ENCODE measurements at regions not wholly inside any gene's neighbourhood (a gene's known extent, or its start where the extent isn't known, plus 50 kb on each side); places are given as distances from the start of the nearest gene placed in this dataset.

DNA sequence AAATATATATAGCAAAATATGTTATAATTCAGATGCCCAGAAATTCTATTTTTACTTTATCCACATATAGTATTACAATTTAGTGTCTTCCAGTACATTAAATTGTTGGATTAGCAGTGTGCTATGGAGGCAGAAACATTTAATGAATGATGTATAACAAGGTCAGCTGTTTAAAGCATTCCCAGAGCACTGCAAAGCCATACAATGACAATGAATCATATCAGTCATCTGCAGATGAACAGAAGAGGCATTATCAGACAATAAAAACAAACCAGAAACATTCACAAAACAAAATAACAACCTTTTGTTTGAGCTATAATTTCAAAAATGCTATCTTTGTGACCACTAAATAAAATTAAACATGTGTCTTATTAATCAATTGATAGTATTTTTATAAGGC, 524.2 kb downstream of the FAT4 start:
- Histone ChIP-seq H3K4me3 (ENCODE audit: low read depth, low read length) (no peak overlapping the region), H3K27ac (no peak overlapping the region), H3K27me3 (ENCODE audit: insufficient read depth, low read depth, severe bottlenecking) (no peaks in the 10 kb centered on the region), H3K9me3 (ENCODE audit: severe bottlenecking) (no peaks in the 10 kb centered on the region), H3K36me3 (no peaks in the 10 kb centered on the region)
- TF ChIP-seq, protein P1, sequence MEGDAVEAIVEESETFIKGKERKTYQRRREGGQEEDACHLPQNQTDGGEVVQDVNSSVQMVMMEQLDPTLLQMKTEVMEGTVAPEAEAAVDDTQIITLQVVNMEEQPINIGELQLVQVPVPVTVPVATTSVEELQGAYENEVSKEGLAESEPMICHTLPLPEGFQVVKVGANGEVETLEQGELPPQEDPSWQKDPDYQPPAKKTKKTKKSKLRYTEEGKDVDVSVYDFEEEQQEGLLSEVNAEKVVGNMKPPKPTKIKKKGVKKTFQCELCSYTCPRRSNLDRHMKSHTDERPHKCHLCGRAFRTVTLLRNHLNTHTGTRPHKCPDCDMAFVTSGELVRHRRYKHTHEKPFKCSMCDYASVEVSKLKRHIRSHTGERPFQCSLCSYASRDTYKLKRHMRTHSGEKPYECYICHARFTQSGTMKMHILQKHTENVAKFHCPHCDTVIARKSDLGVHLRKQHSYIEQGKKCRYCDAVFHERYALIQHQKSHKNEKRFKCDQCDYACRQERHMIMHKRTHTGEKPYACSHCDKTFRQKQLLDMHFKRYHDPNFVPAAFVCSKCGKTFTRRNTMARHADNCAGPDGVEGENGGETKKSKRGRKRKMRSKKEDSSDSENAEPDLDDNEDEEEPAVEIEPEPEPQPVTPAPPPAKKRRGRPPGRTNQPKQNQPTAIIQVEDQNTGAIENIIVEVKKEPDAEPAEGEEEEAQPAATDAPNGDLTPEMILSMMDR (IDR thresholded peaks at IDR 0.05; ENCODE audit: low read depth, low read length): no peak
- no peak for DNase-seq

DNA sequence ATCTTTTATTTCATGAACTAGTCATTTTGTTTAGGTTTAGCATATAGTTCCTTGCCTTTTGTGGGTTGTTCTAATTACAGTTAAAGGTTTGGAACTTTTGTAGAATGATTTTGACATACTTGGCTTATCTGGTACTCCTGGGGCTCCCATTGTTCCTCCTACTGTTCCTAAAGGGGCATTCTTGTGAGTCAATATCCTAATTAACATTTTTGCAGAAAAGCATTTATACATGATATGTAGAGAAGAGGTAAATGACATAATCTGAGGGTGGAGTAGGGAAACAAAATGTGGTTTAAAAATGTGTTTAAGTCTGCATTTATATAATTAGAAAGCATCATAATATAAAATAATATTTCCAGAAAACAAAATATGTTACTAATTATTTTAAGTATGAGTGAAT, 529.2 kb downstream of the FAT4 start:
- no peak overlapping the region for H3K4me3 ChIP-seq (ENCODE audit: low read depth, low read length)
- no peaks in the 10 kb centered on the region for H3K36me3 ChIP-seq
- no peak for DNase-seq
- H3K27me3 ChIP-seq (ENCODE audit: insufficient read depth, low read depth, severe bottlenecking): no peaks in the 10 kb centered on the region
- TF ChIP-seq, protein P1 (IDR thresholded peaks at IDR 0.05; ENCODE audit: low read depth, low read length): no peak
- H3K27ac ChIP-seq: no peak overlapping the region
- H3K9me3 ChIP-seq (ENCODE audit: severe bottlenecking): no peaks in the 10 kb centered on the region

DNA sequence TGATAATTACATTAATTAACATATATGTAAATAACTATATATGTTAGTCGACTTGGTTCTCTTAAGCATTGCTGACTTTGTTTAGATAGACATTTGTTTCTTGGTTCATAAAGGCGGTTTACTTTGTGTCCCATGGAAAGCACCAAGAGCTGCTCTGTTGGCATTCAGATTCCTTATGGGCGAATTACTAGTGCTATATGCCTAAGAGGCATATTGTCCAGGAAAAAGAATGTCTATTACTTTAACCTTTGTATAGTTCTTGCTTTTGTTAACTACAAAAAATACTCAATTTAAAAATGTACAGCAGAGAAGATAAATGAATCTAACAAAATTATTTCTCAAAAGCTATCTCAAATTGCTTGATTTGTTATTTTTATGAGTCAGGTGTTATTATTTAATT, 532.8 kb downstream of the FAT4 start:
- Histone ChIP-seq H3K4me3 (ENCODE audit: low read depth, low read length) (no peak overlapping the region), H3K9me3 (ENCODE audit: severe bottlenecking) (no peaks in the 10 kb centered on the region), H3K36me3 (no peaks in the 10 kb centered on the region), H3K27me3 (ENCODE audit: insufficient read depth, low read depth, severe bottlenecking) (no peaks in the 10 kb centered on the region), H3K27ac (no peak overlapping the region)
- TF ChIP-seq, protein P1 (IDR thresholded peaks at IDR 0.05; ENCODE audit: low read depth, low read length): no peak
- DNase-seq: no peak

- no peak overlapping the region for H3K4me3 ChIP-seq (ENCODE audit: low read depth, low read length)
- no peak for DNase-seq
- H3K9me3 ChIP-seq (ENCODE audit: severe bottlenecking): no peaks in the 10 kb centered on the region
- no peaks in the 10 kb centered on the region for H3K27me3 ChIP-seq (ENCODE audit: insufficient read depth, low read depth, severe bottlenecking)
- no peak overlapping the region for H3K27ac ChIP-seq
- TF ChIP-seq, protein P1 (IDR thresholded peaks at IDR 0.05; ENCODE audit: low read depth, low read length): no peak
- no peaks in the 10 kb centered on the region for H3K36me3 ChIP-seq
Observed at GRCh38 chr4:125849869-125850268, 535.1 kb downstream of the FAT4 start.

- H3K27ac ChIP-seq: no peak overlapping the region
Observed at GRCh38 chr4:125891597-125892258, 577.0 kb downstream of the FAT4 start.

More at GRCh38 chr4:125891597-125892258, 577.0 kb downstream of the FAT4 start:
- H3K27me3 ChIP-seq (ENCODE audit: insufficient read depth, low read depth, severe bottlenecking): no peaks in the 10 kb centered on the region
- TF ChIP-seq, protein P1 (IDR thresholded peaks at IDR 0.05; ENCODE audit: low read depth, low read length): no peak
- H3K9me3 ChIP-seq (ENCODE audit: severe bottlenecking): no peaks in the 10 kb centered on the region
- DNase-seq: no peak
- no peak overlapping the region for H3K4me3 ChIP-seq (ENCODE audit: low read depth, low read length)
- no peaks in the 10 kb centered on the region for H3K36me3 ChIP-seq
